Stimulated activated CD8-positive, alpha-beta memory T cell treated with anti-CD3 and anti-CD28 coated beads, Interleukin-15, amount 100 ng/mL, for 48 hours (primary cell): ENCODE measurements at regions not wholly inside any gene's neighbourhood (a gene's known extent, or its start where the extent isn't known, plus 50 kb on each side); places are given as distances from the start of the nearest gene placed in this dataset.

Experiments used
- DNase-seq, 2 donors: peaks; one replicate each; pipeline ENCODE4 v3.0.0-alpha.2; 2020; ENCODE audit warnings: low read depth in 2 of 2

DNA sequence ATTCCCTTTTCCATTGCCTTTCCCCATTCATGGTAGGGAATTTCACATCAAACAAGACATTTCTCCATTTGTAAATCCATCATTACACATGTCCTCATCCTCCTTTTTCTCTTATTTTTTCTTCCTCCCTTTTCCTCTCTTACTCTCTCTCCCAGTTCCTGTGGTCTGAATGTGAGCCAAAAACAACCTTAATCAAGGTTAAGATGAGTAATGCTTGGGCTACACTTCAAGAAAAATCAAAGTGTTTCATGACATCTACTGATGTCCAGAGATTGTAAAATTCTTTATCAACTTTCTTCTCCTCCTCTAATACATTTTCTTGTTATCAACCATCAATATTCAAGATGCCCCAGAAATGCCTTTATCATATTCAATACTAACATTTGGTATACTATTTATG is 172.5 kb upstream of the PRNP start:
- DNase-seq, result no peak

DNA sequence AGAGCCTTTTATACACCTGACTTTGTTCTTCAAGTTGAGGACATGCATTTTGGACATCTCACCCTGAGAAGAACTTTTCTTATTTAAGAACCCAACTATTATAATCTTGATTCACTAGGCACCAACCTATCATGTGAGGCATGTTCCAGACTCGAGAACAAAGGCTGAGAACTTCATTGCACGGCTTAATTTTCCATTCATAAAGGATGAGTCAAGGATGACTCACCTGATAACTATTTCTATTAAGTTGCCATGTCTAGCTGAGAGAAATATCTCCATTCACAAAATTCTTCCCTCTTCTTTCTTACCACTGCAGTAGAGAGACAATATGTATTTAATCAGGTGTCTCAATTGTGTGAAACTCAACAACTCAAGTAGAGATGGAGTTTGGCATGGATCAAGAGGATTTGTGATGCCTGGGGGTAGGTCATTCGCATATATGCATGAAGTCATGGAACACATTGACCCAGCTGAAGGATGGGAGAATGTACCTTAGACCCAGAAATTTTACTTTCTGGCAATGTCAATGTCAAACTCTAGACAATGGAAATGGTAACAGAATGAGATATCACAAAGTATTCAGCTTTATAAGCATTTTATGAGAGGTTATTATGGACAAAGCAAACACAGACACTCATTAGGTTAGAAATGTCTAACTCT is 173.2 kb upstream of the PRNP start:
- no peak for DNase-seq

DNA sequence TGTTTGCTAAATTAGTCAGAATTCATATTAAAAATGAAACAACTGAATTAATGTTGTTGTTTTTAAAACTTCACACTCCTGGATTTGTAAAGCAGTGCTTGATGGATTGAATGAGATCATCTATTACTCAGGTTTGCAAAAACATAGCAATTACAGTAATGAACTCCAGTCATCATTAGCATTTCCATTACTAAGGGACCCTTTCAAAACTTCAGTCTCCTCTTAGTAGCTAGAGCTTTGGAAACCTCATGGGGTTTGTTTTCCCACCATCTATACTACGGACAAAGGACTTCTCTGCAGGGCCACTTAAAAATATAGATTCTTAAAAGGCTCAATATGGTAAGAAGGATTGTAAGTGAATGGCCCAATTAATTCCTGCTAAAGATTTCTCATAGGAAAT is 174.5 kb upstream of the PRNP start:
- DNase-seq, result no peak

DNA sequence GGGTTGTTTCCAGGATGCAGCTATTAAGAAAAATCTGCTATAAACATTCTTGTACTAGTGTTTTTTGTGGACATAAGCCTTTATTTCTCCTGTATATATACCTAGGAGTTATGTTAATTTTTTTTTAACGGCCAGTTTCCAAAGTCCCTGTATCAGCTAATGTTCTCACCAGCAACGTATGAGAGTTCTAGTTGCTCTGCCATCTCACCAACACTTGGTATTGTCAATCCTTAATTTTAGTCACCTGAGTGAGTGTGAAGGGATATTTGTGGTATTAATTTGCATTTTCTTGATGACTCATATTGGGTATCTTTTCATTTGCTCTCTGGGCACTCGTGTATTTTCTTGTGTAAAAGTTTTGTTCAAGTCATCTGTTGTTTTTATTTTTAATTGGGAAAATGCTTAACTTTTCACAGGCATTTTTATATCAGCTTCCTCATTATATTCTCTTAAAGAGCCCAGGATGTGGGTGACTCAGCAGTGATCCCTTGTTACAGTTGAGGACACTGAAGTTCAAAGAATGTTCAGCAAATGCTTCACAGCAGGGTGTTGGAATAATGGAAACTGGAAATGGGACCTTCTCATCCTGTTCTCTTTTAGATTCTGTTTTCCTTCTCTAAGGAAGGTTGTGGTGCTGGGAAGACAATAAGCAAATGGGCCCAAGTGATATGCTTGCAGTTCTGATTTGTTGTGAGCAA is 176.3 kb upstream of the PRNP start:
- DNase-seq, result no peak

DNA sequence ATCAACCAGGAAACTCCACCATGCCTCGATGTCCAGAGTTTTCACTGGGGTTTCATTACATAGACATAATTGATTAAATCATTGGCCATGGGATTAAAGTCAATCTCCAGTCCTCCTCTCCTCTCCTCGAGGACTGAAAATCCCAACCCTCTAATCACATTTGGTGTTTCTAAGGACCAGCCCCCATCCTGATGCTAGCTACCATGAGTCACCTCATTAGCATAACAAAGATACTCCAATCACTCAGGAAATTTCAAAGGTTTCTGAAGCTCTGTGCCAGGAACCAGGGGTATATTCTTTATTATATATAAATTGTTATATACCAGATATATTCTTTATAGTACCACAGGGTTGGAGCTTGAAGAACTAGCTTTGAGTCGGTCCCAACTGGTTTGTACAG is 177.5 kb upstream of the PRNP start:
- no peak for DNase-seq

DNA sequence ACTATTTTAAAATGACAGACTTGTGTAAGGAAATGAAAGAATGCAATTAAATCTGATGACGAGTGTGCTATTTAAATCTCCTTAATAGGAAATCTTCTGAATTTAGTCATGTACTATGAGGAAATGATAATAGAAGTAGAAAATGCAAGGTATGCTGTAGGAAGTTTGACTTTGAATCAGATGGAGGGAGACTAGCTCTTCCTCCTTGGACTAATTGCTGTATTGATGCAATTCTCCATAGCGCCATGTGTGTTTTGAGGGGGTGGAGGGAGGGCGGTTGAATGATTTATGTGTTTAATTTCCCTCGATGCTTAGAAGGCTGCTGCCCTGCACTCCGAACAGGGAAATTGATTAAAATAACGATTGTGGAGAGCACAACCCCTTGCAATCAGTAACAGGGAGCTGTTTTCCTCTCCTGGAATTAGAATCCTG is 179.0 kb upstream of the PRNP start:
- no peak for DNase-seq

DNA sequence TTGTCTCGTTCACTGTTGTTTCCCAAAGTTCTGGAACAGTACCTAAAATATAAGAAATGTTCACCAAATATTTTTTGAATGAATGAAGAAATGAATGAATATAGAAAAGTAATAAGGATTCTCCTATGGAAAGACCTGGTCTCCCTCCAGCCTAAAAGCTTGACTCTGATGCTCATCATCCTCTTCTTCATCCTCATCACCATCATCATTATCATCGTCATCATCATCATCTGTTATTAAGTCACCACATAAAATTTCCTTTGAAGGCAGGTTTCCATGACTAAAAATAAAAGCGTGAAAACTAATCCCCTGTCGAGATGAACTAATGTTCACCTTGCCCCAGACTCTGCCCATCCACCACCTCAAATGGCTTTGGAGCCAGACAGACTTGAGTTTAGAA is 181.4 kb upstream of the PRNP start:
- no peak for DNase-seq

DNA sequence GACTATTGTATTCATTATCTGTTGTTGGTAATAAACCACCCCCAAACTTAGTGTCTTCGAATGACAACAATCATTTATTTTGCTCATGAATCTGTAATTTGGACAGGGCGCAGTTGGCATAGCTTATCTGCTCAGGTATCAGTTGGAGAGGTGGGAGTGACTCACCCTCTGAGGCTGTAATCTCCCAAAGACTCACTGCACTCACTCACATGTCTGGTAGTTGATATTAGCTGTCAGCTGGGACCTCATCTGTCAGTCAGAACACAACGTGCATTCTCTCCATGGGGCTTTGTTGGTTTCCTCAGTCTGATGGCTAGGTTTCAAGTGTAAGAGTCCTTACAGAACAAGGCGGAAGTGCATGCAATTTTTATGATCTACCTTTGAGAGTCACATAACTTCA is 183.5 kb upstream of the PRNP start:
- no peak for DNase-seq

DNA sequence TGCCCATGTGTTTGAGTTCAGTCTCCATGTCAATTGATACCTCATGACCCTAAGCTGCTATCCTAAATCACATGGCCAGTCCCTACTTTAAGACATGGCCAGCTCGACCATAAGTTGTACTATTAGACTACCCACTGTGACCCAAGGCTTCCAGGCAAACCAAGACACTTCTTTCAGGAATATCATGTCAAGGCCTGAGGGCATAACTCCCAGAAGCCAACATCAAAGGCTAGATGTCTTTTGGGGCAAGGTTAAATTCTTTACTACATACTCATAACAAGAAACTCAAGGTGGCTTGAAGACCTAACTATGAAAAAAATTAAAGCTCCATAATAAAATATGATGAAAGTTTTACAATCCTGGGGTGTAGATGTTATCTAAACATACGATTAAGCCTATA is 192.9 kb upstream of the PRNP start:
- DNase-seq, result no peak

DNA sequence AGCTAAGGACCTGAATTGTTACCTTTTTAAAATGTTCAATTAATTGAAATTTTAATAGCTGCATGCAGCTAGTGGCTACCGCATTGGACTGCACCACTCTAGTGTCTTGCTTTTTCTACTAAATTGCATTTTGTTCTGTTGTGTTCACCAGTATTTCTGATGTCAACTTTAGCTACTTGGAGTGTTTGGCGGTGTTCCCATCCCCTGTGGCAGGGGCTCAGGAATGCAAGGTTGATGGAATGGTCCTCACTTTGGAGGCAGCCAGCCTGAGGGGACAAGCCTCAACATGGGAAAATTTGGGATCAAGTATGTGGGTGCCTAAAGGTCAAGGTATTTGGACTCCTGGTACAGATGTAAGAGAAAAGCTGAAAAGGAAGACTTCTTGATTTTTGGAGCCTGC is 194.6 kb upstream of the PRNP start:
- DNase-seq, result no peak

DNA sequence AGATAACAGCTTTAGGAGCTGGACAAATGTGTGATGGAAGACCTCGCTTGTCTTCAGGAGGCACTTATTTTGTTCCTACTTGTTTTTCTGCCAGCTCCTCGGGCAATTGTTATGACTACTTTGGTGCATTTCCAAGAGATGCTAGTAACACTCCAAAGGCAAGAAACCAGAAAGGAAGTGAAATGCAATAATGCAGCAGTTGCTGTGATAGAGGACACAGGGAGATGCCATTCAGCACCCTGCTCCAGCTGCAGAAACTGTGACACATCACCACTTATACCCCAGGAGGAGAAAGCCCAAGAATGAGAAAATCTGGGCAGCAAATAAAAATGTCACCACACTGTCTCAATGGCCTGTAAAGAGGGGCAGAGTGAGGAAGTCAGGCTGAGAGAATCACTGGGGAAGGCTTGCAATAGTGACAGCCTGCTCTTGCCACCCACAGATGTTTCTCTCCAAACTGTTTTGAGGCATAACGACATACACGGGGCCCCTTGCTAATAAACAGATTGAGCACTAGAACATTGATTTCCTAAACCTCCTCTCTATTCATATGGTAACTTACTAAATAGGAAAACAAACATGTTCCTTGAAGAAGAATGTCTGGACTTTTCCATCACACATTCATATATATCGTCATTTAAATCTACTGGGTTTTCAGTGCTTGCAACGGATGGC is 195.5 kb upstream of the PRNP start:
- DNase-seq, result no peak

DNA sequence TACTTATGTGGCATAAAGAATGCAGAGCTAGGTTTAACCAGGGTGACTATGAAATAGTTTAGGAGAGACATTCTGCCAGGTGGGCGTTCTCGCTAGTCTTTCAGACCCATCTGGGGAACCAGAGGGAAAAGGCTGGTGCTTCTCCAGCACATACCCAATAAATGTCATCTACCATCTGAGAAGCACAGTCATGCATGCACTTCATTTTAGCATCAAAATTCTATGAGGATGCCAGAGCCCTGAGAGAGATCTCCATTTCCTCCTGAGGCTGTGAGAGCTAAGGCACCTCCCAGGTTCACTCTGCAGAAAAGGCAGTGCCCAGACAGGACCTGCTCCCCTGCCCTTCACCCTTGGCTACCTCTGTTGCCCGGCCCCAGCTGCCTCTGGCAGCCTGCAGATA is 196.2 kb upstream of the PRNP start:
- DNase-seq, result no peak

DNA sequence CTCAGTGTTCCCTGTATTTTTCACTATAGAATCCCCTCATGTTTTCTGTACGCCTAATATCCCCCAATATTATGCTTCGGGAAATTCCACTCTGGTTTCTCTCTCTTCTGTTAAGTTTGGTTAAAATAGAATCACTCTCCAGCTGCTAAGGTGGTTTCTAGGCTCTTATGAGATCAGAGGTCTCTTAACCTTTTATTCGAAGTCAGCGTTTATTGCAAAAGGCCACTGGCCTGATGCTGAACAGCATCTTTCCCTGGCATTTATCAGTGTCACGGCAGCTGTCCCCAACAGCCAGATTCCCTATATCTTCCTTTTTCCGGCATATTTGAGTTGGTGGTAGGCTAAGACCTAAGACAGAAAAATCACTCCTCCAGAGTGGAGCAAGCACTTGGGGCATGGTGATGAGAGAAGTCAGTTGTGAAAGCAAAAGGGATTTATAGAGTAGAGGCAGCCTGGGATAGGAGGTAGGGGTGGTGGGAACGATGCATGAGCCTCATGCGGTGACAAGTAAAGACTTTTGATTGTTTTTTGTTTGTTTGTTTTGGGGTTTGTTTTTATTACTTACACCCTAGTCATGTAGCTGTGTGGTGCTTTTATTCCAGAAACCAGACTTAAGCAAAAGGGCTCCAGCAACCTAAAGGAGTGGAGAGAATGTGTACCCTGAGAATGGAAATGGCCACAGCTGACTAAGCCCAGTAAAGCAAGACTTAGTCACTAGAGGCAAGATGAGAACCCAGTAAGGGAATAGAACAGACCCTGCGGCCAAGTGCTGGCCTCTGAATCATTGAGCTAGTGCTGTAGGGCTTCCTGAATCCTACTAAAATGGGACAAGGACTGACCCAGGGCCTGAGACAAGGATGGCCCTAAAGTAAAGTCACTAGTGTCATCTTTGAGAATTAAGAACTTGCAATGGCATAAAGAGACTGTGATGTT is 197.6 kb upstream of the PRNP start:
- no peak for DNase-seq

DNA sequence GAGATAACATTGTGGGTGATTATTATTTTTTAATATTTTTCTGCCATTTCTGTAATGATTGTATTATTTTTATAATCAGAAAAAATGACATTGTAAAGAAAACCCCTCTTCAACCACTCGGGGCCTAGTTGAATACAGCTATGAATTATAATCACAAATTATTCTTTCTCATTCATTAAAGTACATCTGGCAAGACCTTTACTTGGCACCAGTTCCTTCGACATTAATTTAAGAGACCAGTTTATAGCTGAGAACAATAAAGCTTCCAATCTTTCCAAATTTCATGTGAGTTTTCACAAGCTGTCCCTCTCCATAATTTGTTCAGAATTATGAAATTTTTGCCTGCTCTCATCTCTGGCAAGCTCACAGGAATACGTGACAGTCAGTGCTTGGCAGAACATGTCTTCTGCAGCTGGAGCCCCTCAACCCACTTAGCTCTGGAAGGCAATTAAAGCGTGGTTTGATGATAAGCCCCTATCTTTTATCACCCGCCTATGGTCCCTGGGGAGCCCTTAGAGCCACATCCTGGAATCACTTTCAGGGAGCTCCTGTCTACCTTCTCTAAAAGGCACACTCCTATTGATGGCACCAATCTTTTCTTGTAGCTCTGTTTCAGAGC is 201.8 kb upstream of the PRNP start:
- DNase-seq, result no peak

DNA sequence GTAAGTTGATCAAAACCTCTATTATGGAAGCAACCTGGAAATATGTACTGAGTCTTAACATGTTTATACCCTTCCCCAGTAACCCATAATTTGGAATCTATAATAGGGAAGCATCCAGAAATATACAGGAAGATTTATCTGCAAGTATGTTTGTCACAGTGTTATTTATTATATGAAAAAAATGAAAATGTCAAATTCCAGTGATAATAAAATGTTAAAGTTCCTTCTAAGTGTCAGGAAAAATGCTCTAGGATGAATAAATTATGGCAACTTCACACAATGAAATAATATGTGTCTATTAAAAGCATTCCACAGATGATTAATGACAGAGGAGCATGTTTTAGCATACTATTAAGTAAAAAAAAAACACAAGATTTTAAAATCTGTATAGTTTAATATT is 202.3 kb upstream of the PRNP start:
- DNase-seq, result no peak

DNA sequence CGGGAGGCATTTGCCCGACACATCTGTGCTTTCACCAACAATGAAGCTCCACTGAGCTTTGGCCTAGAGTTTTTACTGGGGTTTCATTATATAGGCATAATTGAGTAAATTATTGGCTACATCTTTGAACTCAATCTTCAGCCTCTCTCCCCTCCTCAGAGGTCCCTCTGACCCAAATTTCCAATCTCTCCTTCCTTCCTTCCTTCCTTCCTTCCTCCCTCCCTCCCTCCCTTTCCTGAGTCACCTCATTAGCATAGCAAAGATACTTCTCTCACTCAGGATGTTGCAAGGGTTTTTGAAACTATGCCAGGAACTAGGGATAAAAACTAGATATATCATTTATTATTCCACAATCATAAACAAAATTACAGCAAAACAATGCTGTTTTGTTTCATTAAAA is 202.8 kb upstream of the PRNP start:
- DNase-seq, result no peak

DNA sequence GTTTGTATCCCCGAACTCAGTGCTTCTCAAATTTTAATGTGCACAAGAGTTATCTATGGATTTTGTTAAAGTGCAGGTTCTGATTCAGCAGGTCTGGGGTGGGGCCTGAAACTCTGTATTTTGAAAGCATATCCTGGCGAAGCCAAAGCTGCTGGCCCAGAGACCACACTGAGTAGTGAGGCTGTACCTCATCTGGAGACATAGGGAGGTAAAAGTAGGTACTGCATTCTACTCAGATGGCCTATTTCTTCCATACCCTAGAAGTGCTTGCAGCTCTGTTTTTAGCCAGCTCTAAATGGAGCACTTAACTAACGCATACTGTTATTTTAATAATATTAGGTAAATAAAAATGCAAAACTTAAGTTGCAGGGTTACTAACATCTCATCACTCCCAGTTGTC is 206.2 kb upstream of the PRNP start:
- DNase-seq, result no peak

DNA sequence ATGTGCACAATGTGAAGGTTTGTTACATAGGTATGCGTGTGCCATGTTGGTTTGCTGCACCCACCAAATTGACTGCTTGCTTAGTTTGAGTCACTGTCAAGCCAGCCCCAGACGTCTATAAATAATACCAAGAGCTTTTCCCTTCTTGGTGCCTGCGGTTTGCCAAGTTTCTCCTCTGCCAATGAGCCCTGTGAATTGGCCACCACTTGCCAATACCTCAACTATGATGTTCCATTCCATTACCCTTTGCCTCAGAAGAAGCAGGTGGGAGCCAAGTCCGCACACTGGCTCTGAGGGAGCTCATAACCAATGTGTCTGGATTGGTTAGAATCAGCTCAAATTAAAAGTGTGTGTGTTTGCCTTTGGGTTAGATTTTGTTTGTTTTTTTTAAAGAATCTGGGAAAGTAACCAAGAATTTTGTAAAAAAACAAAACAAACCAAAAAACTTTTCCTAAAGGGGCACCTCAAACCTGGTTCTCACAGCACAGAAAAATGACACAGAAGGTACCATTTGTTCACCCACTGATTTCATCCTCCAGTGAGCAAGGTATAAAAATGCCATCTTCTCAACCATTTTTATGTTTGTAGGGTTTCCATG is 209.3 kb upstream of the PRNP start:
- DNase-seq, result no peak

DNA sequence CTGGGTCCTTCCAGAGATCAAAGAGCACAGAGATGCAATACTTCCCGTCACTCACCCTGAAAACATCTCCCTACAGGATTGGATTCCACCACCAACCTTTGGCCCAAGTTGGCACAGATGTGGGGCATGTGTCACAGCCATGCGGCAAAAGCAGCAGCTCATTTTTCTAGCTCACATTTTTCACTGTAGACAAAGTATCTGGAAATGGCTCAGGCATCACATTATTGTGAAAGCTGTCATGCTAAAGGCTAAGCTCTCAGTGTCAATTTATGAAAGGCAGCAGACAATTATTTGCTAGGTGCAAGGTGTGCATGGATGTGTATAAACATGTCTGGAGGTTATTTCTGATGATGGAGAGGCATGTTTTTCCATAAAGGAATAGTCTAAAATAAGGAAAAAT is 213.3 kb upstream of the PRNP start:
- no peak for DNase-seq

DNA sequence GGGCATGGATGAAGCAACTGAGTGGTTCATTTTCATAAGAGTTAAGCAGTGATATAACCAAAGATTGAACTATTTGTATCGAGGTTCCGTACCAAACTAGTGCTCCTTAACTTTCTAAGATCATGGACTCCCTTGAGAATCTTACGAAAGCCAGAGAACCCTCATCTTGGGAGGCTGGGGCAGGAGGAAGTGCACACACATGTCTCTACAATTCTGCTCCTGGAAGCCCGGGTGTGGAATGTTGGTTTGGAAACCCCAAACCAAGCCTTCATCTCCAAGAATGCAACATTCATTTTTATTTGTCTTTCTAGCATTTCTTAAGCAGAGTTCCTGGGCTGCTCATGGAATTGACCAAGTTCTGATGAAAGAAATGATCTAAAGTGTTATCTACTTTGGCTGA is 215.0 kb upstream of the PRNP start:
- no peak for DNase-seq

DNA sequence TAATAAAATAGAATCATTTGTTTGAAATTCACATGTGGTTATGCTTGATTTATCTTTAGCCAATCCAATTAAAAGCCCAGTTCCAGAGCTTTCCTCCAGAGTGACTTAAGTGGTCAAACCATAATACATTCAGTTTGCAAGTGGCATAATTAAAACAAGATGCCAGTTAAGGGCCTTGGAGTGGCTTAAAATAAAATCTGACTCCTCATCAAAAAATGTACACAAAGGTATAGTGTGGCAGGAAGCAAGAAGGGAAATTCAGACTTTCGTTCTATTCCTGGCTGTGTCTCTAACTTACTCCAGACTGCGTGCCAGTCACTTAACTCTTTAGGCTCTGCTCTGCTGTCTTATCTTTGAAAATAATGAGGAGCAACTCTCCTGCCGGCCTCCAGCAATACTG is 215.9 kb upstream of the PRNP start:
- DNase-seq, result no peak
